Myocyte (in vitro differentiated cells): ENCODE measurements at regions not wholly inside any gene's neighbourhood (a gene's known extent, or its start where the extent isn't known, plus 50 kb on each side); places are given as distances from the start of the nearest gene placed in this dataset.

Experiments used
- DNase-seq: peaks from one replicate; pipeline ENCODE4 v3.0.0-alpha.2; 2012; ENCODE audit warnings: low read depth

DNA sequence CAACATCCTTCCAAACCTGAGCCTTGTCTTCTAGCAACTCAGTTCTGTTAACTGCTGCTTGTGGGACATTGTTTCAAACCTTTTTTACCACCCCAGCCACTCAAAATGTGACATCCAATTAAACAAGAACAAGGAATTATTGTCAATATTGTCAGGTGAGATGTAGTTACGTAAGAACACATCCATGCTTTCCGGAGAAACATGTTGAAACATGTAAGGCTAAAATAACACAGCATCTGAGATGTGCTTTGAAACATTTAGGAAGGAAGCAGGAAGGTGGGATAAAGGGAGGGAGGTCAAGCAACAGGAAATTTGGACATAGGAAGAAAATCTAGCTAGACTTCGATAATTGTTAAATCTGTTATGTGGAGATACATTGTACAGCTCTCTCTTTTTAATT lies 50.9 kb upstream of the PRICKLE2 start:
- no peak for DNase-seq
